ENCODE measurements at regions not wholly inside any gene's neighbourhood (a gene's known extent, or its start where the extent isn't known, plus 50 kb on each side); places are given as distances from the start of the nearest gene placed in this dataset.
A peak's percentile ranks its signal among the peaks of the same experiment; 100 is the strongest.

- ATAC-seq = no peak
- intact Hi-C loops (cut with DNase I) = no loop called here
- no peaks in the 10 kb centered on the region for H3K9me3 ChIP-seq
- no peaks in the 10 kb centered on the region for H3K4me1 ChIP-seq
- no peak overlapping the region for H3K27ac ChIP-seq
- no peak for DNase-seq
- 65% methylated on average over 2 of the region's 2 CpGs for WGBS (ENCODE audit: insufficient coverage, low coverage, low lambda C conversion rate, missing lambda C conversion rate)
- TF ChIP-seq POLR2A (IDR thresholded peaks at IDR 0.05) = no peak
- TF ChIP-seq, protein P1, sequence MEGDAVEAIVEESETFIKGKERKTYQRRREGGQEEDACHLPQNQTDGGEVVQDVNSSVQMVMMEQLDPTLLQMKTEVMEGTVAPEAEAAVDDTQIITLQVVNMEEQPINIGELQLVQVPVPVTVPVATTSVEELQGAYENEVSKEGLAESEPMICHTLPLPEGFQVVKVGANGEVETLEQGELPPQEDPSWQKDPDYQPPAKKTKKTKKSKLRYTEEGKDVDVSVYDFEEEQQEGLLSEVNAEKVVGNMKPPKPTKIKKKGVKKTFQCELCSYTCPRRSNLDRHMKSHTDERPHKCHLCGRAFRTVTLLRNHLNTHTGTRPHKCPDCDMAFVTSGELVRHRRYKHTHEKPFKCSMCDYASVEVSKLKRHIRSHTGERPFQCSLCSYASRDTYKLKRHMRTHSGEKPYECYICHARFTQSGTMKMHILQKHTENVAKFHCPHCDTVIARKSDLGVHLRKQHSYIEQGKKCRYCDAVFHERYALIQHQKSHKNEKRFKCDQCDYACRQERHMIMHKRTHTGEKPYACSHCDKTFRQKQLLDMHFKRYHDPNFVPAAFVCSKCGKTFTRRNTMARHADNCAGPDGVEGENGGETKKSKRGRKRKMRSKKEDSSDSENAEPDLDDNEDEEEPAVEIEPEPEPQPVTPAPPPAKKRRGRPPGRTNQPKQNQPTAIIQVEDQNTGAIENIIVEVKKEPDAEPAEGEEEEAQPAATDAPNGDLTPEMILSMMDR (IDR thresholded peaks at IDR 0.05) = no peak
- no peak overlapping the region for H3K4me3 ChIP-seq
- H3K27me3 ChIP-seq = no peaks in the 10 kb centered on the region
- no peaks in the 10 kb centered on the region for H3K36me3 ChIP-seq
Measured at GRCh38 chrX:925094-925493, 287.4 kb downstream of the CRLF2 start.

GRCh38 chrX:924017-924416 lies 288.4 kb downstream of the CRLF2 start:
- Histone ChIP-seq H3K27ac (no peak overlapping the region), H3K9me3 (no peaks in the 10 kb centered on the region), H3K4me1 (no peaks in the 10 kb centered on the region), H3K27me3 (no peaks in the 10 kb centered on the region), H3K36me3 (no peaks in the 10 kb centered on the region), H3K4me3 (no peak overlapping the region)
- TF ChIP-seq, protein P1 (IDR thresholded peaks at IDR 0.05) = no peak
- no peak for TF ChIP-seq POLR2A (IDR thresholded peaks at IDR 0.05)
- ATAC-seq = peak in 1 of 4 donors; percentile 25
- no peak for DNase-seq
- 17% methylated on average over 2 of the region's 2 CpGs for WGBS (ENCODE audit: insufficient coverage, low coverage, low lambda C conversion rate, missing lambda C conversion rate)
- intact Hi-C loops (cut with DNase I) = no loop called here

- H3K27me3 ChIP-seq = no peaks in the 10 kb centered on the region
- intact Hi-C loops (cut with DNase I) = no loop called here
- no peaks in the 10 kb centered on the region for H3K4me1 ChIP-seq
- ATAC-seq (no peak), DNase-seq (no peak)
- TF ChIP-seq, protein P1 (IDR thresholded peaks at IDR 0.05) = no peak
- TF ChIP-seq POLR2A (IDR thresholded peaks at IDR 0.05) = no peak
- 62% methylated on average over 22 of the region's 25 CpGs for WGBS (ENCODE audit: insufficient coverage, low coverage, low lambda C conversion rate, missing lambda C conversion rate)
- H3K9me3 ChIP-seq = no peaks in the 10 kb centered on the region
- no peak overlapping the region for H3K27ac ChIP-seq
- H3K4me3 ChIP-seq = no peak overlapping the region
- no peaks in the 10 kb centered on the region for H3K36me3 ChIP-seq
Measured at GRCh38 chrX:920234-920799, 289.7 kb downstream of the SHOX start.

- Histone ChIP-seq H3K4me1 (no peaks in the 10 kb centered on the region), H3K27me3 (no peaks in the 10 kb centered on the region), H3K27ac (no peak overlapping the region), H3K4me3 (no peak overlapping the region), H3K9me3 (no peaks in the 10 kb centered on the region), H3K36me3 (no peaks in the 10 kb centered on the region)
- intact Hi-C loops (cut with DNase I) = no loop called here
- TF ChIP-seq, protein P1 (IDR thresholded peaks at IDR 0.05) = no peak
- TF ChIP-seq POLR2A (IDR thresholded peaks at IDR 0.05) = no peak
- ATAC-seq (no peak), DNase-seq (no peak)
- WGBS (ENCODE audit: insufficient coverage, low coverage, low lambda C conversion rate, missing lambda C conversion rate) = 56% methylated on average over 9 of the region's 9 CpGs
Measured at GRCh38 chrX:916230-916599, 285.6 kb downstream of the SHOX start.
